OCI-LY3 (cell line): ENCODE measurements at regions not wholly inside any gene's neighbourhood (a gene's known extent, or its start where the extent isn't known, plus 50 kb on each side); places are given as distances from the start of the nearest gene placed in this dataset.
"Not testable (repeated sequence)": the region's sequence is repeated elsewhere in the genome, so short reads cannot be mapped to it uniquely, and the experiment has no call there.

Experiments
- CTCF ChIP-seq: fragments of 200-600, 300-600 bp; sonication (generic); IDR thresholded peaks from 2 replicates; pipeline ENCODE4 v1.5.1; 2014; ENCODE audit warnings: antibody characterized with exemption, low read length, low read depth
- EZH2phosphoT487 ChIP-seq: fragments of 200-600 bp; shearing (Covaris generic); IDR thresholded peaks from 2 replicates; pipeline ENCODE4 v1.6.1; 2018; ENCODE audit warnings: antibody characterized with exemption, mixed run types, low read depth

GRCh38 chr15:84512324-84512723 lies 88.5 kb upstream of the ZSCAN2 start:
- TF ChIP-seq CTCF, EZH2phosphoT487: not testable (repeated sequence)
